GM12872 (cell line): ENCODE measurements at regions not wholly inside any gene's neighbourhood (a gene's known extent, or its start where the extent isn't known, plus 50 kb on each side); places are given as distances from the start of the nearest gene placed in this dataset.

Experiments
- CTCF ChIP-seq: IDR thresholded peaks from 3 replicates; pipeline ENCODE4 v1.5.1; 2011; ENCODE audit warnings: low read depth, mild to moderate bottlenecking, low read length, moderate library complexity; ENCODE audit not compliant: insufficient read depth

- no peak for TF ChIP-seq CTCF
These were observed 209.3 kb upstream of the MAOA start for GRCh38 chrX:43446752-43447151.

GRCh38 chrX:43448688-43449087 is 207.4 kb upstream of the MAOA start:
- no peak for TF ChIP-seq CTCF

DNA sequence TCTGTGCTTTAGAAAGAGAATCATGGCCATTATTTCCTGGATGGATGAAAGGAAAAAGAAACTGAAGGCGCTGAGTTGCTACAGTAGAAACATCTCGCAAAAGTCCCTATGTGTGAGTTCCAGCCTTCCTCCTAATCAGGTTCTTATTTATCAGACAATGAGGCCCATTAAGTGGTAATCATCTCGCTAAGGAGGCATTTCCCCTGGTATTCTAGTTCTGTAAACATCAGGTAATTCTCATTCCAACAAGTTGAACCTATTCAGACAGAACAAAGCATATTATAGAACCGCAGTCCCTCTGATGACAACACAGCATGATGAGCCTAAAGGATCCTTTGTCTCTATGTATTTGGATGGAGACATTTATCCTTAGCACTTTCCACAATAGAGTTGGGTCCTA is 205.7 kb upstream of the MAOA start:
- TF ChIP-seq CTCF = no peak

GRCh38 chrX:43456063-43456462 is 200.0 kb upstream of the MAOA start:
- TF ChIP-seq CTCF = no peak

DNA sequence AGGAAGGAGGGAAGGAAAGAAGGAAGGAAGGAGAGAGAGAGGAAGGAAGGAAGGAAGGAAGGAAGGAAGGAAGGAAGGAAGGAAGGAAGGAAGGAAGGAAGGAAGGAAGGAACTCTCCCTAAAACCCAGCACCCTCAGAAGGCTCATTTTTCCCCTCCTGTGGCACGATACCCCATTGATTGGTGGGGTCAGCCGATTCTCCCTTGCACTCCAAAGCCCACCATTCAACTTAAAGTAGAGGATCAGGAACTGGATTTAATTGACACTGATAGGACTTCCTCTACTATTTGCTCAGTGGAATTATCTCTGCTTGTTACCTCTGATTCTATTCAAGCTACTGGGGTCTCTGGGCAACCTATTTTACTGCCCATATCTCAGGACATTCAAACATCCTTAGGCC is 199.2 kb upstream of the MAOA start:
- no peak for TF ChIP-seq CTCF

DNA sequence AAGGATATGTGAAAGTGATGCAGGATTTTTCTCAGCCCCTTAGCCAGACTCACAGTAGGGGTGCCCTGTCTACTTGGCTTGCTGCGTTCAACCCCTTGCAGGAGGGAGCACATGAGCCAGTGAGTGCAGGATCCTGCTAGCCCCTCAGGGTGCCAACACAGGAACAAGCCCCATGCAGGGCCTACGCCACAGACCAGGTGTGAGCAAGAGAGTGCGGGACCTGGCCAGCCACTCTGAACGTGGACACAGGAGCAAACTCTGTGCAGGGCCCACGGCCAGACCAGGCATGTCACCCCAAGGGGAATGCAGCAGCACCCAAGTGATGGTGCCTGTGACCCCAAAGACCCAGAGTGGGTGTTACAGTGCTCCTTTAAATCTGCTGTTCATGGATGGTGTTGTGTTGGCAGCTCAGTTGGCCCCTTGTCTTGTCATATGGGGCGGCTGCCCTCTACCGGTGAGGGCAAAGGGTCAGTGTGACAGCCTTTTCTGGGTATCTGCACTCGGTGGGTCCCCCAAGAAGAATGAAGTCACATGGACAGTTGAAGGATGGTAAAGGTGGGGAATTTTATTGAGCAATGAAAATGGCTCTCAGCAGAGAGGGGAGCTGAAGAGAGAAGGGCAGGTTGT is 188.4 kb upstream of the MAOA start:
- no peak for TF ChIP-seq CTCF

- TF ChIP-seq CTCF = no peak
These were observed 186.6 kb upstream of the MAOA start for GRCh38 chrX:43469391-43470054.
